GM06990 (cell line): ENCODE measurements at regions not wholly inside any gene's neighbourhood (a gene's known extent, or its start where the extent isn't known, plus 50 kb on each side); places are given as distances from the start of the nearest gene placed in this dataset.

Experiments used
- DNase-seq: peaks from one replicate; pipeline ENCODE4 v3.0.0-alpha.2; 2011; ENCODE audit not compliant: insufficient read length; ENCODE audit errors: extremely low read depth
- H3K27me3 ChIP-seq: replicated peaks from 2 replicates; pipeline ENCODE4 v1.6.0; 2011; ENCODE audit warnings: low read length; ENCODE audit not compliant: control insufficient read depth, insufficient read depth
- H3K36me3 ChIP-seq: 2 replicates; pipeline ENCODE4 v1.5.1; 2011; ENCODE audit warnings: low read length; ENCODE audit not compliant: control insufficient read depth, insufficient read depth
- H3K4me3 ChIP-seq: replicated peaks from 2 replicates; pipeline ENCODE4 v1.5.1; 2011; ENCODE audit warnings: low read depth, mild to moderate bottlenecking, control low read depth, low read length
- TF ChIP-seq, protein P1 (sequence below): IDR thresholded peaks from 2 replicates; pipeline ENCODE4 v1.5.1; 2011; ENCODE audit warnings: low read length, control low read depth, mild to moderate bottlenecking, inconsistent platforms; ENCODE audit not compliant: insufficient read depth, poor library complexity, severe bottlenecking

DNA sequence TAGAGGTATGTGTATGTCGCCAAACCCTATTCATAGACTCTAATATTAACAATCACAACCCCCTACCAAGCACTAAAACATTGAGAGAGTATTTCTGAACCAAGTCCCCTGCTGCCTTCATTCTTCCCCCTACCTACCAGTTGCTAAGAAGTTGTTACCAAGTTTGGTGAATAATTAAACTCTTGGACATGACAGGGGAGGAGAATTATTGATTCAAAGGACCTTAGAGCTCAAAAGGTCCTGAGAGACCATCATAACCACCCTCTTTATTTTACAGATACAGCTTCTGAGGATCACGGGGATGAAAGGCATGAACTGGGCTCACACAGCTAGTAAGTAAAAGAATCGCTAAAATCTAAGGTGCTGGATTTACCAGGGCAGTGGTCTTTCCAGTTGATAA is 204.1 kb downstream of the PIK3C3 start:
- no peaks in the 10 kb centered on the region for H3K27me3 ChIP-seq
- H3K4me3 ChIP-seq, result no peak overlapping the region
- no peaks in the 10 kb centered on the region for H3K36me3 ChIP-seq
- DNase-seq, result no peak
- TF ChIP-seq, protein P1, sequence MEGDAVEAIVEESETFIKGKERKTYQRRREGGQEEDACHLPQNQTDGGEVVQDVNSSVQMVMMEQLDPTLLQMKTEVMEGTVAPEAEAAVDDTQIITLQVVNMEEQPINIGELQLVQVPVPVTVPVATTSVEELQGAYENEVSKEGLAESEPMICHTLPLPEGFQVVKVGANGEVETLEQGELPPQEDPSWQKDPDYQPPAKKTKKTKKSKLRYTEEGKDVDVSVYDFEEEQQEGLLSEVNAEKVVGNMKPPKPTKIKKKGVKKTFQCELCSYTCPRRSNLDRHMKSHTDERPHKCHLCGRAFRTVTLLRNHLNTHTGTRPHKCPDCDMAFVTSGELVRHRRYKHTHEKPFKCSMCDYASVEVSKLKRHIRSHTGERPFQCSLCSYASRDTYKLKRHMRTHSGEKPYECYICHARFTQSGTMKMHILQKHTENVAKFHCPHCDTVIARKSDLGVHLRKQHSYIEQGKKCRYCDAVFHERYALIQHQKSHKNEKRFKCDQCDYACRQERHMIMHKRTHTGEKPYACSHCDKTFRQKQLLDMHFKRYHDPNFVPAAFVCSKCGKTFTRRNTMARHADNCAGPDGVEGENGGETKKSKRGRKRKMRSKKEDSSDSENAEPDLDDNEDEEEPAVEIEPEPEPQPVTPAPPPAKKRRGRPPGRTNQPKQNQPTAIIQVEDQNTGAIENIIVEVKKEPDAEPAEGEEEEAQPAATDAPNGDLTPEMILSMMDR, result no peak

DNA sequence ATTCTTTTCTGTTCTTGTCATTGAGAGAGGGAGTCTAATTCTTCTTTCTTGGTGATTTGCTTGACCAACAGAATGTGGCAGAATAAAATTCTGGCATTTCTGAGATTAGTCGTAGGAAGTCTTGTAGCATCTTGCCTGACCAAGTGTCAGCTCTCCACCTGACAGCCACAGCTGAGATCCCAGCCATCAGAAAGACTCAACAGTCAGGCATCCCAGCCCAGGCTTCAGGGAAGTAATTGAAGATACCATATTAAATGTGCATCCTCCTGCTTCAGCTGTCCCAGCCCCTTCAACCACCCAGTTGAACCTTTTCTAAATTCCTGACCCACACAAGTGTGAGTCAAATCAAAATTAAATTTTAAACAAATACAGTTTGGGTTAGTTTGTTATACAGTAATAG is 208.3 kb downstream of the PIK3C3 start:
- H3K36me3 ChIP-seq, result no peaks in the 10 kb centered on the region
- TF ChIP-seq, protein P1, result no peak
- no peak for DNase-seq
- no peaks in the 10 kb centered on the region for H3K27me3 ChIP-seq
- no peak overlapping the region for H3K4me3 ChIP-seq

DNA sequence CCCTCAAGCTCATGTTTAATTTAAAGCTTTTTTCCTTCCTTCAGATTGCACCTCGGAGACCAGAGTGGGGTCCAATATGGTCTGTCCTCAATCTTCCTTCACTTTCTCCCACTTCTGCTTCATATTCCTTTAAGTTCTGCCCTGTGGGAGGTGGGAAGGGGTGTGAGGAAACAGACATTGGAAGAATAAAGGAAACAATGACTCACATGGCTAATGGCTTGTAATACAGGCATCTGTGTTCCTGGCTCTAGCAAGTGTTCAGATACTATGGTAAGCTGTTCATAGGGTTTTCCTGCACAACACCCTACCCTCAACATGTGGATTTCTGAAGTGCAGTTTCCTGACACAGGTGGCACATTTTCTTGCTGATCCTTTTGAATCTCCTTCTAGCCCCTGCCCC is 209.5 kb downstream of the PIK3C3 start:
- TF ChIP-seq, protein P1, result no peak
- no peak for DNase-seq

DNA sequence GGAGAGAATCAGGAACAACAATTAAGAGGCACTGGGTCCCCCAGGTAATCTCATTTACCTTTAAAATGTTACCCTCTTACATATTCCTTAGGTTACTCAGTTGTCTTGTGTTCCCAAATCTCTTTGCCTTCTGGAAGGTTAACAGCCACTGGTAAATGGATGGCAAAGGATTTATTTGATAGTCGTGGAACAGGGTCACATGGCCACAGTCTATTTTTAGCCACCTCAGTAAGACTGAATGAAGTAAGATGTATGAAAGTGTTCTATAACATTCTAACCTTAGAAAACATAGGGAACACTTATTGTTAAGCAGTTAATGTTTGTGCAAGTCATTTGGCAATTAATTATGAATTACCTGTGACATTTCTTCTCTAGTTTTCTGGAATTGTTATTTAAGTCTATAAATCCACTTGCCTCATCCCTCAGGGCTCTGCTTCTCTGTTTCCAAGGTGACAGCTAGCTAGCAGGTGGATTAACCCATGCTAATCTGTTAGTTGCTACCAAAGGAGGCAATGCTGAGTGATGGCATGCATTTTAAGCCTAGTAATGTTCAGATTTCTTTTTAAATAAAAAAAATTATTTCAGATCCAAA is 211.0 kb downstream of the PIK3C3 start:
- TF ChIP-seq, protein P1, result no peak
- no peaks in the 10 kb centered on the region for H3K27me3 ChIP-seq
- H3K36me3 ChIP-seq, result no peaks in the 10 kb centered on the region
- no peak overlapping the region for H3K4me3 ChIP-seq
- no peak for DNase-seq

More for the DNA sequence above, 209.5 kb downstream of the PIK3C3 start:
- Histone ChIP-seq H3K4me3 (no peak overlapping the region), H3K36me3 (no peaks in the 10 kb centered on the region), H3K27me3 (no peaks in the 10 kb centered on the region)

DNA sequence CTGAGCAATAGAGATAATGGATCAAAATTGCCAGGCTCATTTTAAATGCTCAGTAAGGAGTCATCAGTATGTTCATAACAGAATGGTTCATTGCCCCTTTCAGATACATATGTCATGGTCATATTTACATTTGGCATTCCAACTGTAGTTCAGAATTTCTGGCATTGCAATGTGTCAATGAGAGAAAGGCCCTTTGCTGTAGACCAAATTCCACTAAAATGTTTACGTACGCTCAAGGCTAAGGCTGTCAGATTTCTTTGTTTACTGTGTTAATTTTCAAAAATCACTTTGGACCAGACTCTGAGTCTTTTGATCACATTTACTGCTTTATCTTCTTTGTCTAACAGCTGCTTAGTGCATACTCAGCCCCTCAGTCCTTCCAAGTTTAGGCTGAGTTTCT is 213.5 kb downstream of the PIK3C3 start:
- no peaks in the 10 kb centered on the region for H3K27me3 ChIP-seq
- no peak for DNase-seq
- TF ChIP-seq, protein P1, result no peak
- H3K36me3 ChIP-seq, result no peaks in the 10 kb centered on the region
- no peak overlapping the region for H3K4me3 ChIP-seq

DNA sequence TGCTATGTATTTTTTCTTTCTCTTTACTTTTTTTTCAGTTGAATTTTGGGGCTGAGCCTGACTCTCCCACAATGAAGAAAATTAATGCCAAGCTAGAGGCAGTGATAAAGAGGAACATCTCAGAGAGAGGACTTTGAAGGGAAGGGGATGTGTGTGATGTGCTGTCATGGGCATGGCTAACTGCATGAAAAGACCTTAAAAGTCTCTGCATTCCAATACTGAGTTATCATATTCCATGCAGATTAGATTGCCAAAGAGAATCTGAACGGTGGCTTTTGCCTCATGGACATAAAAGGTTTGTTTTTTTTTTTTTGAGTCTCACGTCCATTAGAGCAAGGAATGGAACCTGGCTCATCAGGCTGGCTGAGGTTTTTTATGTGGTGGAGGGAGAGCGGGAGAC is 213.9 kb downstream of the PIK3C3 start:
- no peaks in the 10 kb centered on the region for H3K27me3 ChIP-seq
- TF ChIP-seq, protein P1, result no peak
- no peak overlapping the region for H3K4me3 ChIP-seq
- H3K36me3 ChIP-seq, result no peaks in the 10 kb centered on the region
- DNase-seq, result no peak
